ENCODE measurements at regions not wholly inside any gene's neighbourhood (a gene's known extent, or its start where the extent isn't known, plus 50 kb on each side); places are given as distances from the start of the nearest gene placed in this dataset.

- no peak for TF ChIP-seq CTCF (IDR thresholded peaks at IDR 0.05; ENCODE audit: partially characterized antibody, unreplicated experiment)
- no peak for DNase-seq
- no peaks in the 10 kb centered on the region for H3K27me3 Mint-ChIP-seq (ENCODE audit: unreplicated experiment)
- H3K27ac Mint-ChIP-seq (ENCODE audit: unreplicated experiment) = no peak overlapping the region
- no peaks in the 10 kb centered on the region for H3K9me3 Mint-ChIP-seq (ENCODE audit: unreplicated experiment)
- H3K36me3 Mint-ChIP-seq (ENCODE audit: unreplicated experiment) = no peaks in the 10 kb centered on the region
- no peaks in the 10 kb centered on the region for H3K4me1 Mint-ChIP-seq (ENCODE audit: low read depth, unreplicated experiment)
- no peak overlapping the region for H3K4me3 Mint-ChIP-seq (ENCODE audit: unreplicated experiment)
Observed at GRCh38 chr6:40642837-40643236, 55.7 kb upstream of the LRFN2 start.

- no peak for DNase-seq
- no peaks in the 10 kb centered on the region for H3K36me3 Mint-ChIP-seq (ENCODE audit: unreplicated experiment)
- H3K4me1 Mint-ChIP-seq (ENCODE audit: low read depth, unreplicated experiment) = no peaks in the 10 kb centered on the region
- no peak for TF ChIP-seq CTCF (IDR thresholded peaks at IDR 0.05; ENCODE audit: partially characterized antibody, unreplicated experiment)
- H3K27me3 Mint-ChIP-seq (ENCODE audit: unreplicated experiment) = no peaks in the 10 kb centered on the region
- no peaks in the 10 kb centered on the region for H3K9me3 Mint-ChIP-seq (ENCODE audit: unreplicated experiment)
- H3K27ac Mint-ChIP-seq (ENCODE audit: unreplicated experiment) = no peak overlapping the region
- H3K4me3 Mint-ChIP-seq (ENCODE audit: unreplicated experiment) = no peak overlapping the region
Observed at GRCh38 chr6:40642190-40642589, 55.0 kb upstream of the LRFN2 start.

- no peaks in the 10 kb centered on the region for H3K27me3 Mint-ChIP-seq (ENCODE audit: unreplicated experiment)
- no peaks in the 10 kb centered on the region for H3K4me1 Mint-ChIP-seq (ENCODE audit: low read depth, unreplicated experiment)
- no peak for TF ChIP-seq CTCF (IDR thresholded peaks at IDR 0.05; ENCODE audit: partially characterized antibody, unreplicated experiment)
- no peaks in the 10 kb centered on the region for H3K9me3 Mint-ChIP-seq (ENCODE audit: unreplicated experiment)
- DNase-seq = no peak
- no peak overlapping the region for H3K4me3 Mint-ChIP-seq (ENCODE audit: unreplicated experiment)
- no peaks in the 10 kb centered on the region for H3K36me3 Mint-ChIP-seq (ENCODE audit: unreplicated experiment)
- H3K27ac Mint-ChIP-seq (ENCODE audit: unreplicated experiment) = no peak overlapping the region
Observed at GRCh38 chr6:40640599-40641227, 53.5 kb upstream of the LRFN2 start.

Measured in glutamatergic neuron (in vitro differentiated cells).